ENCODE measurements at regions not wholly inside any gene's neighbourhood (a gene's known extent, or its start where the extent isn't known, plus 50 kb on each side); places are given as distances from the start of the nearest gene placed in this dataset.
"Not testable (repeated sequence)": the region's sequence is repeated elsewhere in the genome, so short reads cannot be mapped to it uniquely, and the experiment has no call there.

DNA sequence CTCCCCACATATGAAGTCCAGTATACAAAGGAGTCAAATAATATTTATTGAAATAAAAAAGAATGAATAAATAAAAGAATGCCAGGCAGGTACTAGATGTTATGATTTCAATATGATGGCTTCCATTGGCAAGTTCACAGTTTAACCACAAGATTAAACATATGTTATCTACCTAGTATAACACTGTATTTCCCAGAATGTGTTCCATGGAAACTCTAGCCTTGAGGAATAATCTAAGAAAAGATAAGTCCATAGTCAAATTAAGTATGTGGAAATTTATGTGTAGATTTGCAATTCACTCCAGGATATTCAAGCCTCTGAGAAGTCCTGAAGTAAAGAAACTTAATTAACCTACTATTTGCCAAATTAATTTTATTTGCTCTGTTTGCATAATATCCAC is 71.1 kb upstream of the FMNL2 start:
- no peak overlapping the region for H3K4me3 ChIP-seq (ENCODE audit: low read depth, low read length)
- no peak for DNase-seq (ENCODE audit: low read depth)
- TF ChIP-seq, protein P1, sequence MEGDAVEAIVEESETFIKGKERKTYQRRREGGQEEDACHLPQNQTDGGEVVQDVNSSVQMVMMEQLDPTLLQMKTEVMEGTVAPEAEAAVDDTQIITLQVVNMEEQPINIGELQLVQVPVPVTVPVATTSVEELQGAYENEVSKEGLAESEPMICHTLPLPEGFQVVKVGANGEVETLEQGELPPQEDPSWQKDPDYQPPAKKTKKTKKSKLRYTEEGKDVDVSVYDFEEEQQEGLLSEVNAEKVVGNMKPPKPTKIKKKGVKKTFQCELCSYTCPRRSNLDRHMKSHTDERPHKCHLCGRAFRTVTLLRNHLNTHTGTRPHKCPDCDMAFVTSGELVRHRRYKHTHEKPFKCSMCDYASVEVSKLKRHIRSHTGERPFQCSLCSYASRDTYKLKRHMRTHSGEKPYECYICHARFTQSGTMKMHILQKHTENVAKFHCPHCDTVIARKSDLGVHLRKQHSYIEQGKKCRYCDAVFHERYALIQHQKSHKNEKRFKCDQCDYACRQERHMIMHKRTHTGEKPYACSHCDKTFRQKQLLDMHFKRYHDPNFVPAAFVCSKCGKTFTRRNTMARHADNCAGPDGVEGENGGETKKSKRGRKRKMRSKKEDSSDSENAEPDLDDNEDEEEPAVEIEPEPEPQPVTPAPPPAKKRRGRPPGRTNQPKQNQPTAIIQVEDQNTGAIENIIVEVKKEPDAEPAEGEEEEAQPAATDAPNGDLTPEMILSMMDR (conservative IDR thresholded peaks at IDR 0.05; ENCODE audit: low read depth, low read length), result no peak

DNA sequence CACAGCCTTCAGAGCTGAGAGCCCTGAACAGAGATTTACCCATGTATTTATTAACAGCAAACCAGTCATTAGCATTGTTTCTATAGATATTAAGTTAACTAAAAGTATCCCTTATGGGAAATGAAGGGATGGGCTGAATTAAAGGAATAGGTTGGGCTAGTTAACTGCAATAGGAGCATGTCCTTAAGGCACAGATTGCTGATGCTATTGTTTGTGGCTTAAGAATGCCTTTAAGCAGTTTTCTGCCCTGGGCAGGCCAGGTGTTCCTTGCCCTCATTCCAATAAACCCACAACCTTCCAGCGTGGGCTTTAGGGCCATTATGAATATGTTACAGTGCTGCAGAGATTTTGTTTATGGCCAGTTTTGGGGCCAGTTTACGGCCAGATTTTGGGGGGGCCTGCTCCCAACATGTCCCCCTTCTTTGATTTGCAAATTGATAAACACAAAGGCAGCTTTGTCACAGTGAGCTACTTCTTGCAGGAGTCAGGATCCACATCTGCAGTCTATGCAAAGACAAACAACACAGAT is 61.2 kb upstream of the FMNL2 start:
- H3K4me3 ChIP-seq (ENCODE audit: low read depth, low read length), result not testable (repeated sequence)

DNA sequence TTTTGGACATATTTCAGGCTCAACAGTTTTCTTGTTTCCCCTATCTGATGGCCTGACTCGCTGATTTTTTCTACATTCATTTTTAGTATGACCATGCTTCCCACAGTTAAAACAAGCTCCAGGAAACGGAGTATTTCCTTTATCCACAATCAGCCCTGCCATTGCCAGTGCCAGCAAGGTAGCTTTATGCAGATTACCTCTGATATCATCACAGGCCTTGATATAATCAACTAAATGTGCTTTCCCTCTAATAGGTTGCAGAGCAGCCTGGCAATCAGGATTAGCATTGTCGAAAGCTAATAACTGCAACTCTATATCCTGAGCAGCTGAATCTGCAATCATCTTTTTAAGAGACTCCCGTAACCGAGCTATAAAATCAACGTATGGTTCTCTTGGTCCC is 57.1 kb upstream of the FMNL2 start:
- H3K4me3 ChIP-seq (ENCODE audit: low read depth, low read length); DNase-seq (ENCODE audit: low read depth): not testable (repeated sequence)

More for the DNA sequence above, 61.2 kb upstream of the FMNL2 start:
- not testable (repeated sequence) for DNase-seq (ENCODE audit: low read depth)

DNA sequence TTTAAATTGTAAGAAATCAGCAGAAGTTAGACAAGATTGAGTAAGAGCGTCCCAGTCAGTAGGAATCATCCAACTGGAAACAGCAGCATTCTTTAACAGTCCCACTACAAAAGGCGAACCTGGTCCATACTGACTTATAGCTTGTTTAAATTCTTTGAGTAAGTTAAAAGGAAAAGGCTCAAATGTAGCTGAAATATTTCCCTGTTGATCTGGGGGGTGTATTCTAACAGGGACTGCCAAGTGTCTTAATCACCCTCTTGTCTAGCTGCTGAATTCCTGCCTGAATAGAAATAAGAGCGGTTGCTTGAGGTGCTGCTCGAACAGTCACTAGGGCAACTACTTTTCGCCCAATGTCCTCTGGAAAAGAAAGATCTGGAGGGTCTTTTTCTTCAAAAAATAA is 56.4 kb upstream of the FMNL2 start:
- no peak for DNase-seq (ENCODE audit: low read depth)
- H3K4me3 ChIP-seq (ENCODE audit: low read depth, low read length), result no peak overlapping the region
- TF ChIP-seq, protein P1 (conservative IDR thresholded peaks at IDR 0.05; ENCODE audit: low read depth, low read length), result no peak

DNA sequence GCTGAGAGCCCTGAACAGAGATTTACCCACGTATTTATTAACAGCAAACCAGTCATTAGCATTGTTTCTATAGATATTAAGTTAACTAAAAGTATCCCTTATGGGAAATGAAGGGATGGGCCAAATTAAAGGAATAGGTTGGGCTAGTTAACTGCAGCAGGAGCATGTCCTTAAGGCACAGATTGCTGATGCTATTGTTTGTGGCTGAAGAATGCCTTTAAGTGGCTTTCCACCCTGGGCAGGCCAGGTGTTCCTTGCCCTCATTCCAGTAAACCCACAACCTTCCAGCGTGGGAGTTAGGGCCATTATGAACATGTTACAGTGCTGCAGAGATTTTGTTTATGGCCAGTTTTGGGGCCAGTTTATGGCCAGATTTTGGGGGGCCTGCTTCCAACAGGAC is 55.6 kb upstream of the FMNL2 start:
- H3K4me3 ChIP-seq (ENCODE audit: low read depth, low read length); DNase-seq (ENCODE audit: low read depth): not testable (repeated sequence)

DNA sequence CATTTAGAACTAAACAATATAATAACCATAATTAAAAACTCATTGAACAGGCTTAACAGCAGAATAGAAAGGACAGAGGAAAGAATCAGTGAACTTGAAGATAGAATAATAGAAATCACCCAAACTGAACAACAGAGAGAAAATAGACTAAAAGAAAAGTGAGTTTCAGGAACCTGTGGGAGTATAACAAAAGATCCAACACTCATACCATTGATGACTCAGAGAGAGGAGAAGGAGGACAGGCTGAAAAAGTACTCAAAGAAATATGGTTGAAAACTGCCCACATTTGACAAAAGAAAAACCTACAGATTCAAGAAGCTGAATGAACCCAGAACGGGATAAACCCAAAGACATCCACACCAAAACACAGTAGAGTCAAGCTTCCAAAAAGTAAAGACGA is 54.2 kb upstream of the FMNL2 start:
- H3K4me3 ChIP-seq (ENCODE audit: low read depth, low read length), result no peak overlapping the region
- DNase-seq (ENCODE audit: low read depth), result no peak
- TF ChIP-seq, protein P1 (conservative IDR thresholded peaks at IDR 0.05; ENCODE audit: low read depth, low read length), result no peak

DNA sequence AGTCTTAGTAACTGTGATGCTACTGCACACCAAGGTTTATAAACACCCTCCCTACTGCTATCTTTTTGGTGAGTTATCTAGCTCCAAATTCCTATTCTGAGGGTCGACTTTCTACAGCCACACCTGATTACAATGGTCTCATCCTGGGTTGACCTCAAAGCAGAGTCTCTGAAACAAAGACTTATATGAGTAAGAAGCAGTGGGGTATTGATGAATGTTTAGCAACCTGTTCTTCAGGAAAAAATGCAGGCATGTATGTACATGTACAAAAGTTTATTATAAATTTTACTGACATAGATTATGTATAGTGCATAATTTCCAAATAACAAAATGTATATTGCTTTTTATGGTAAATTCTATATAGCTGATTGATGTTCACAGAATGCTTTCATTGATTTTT is 51.6 kb upstream of the FMNL2 start:
- no peak overlapping the region for H3K4me3 ChIP-seq (ENCODE audit: low read depth, low read length)
- TF ChIP-seq, protein P1 (conservative IDR thresholded peaks at IDR 0.05; ENCODE audit: low read depth, low read length), result no peak
- DNase-seq (ENCODE audit: low read depth), result no peak

DNA sequence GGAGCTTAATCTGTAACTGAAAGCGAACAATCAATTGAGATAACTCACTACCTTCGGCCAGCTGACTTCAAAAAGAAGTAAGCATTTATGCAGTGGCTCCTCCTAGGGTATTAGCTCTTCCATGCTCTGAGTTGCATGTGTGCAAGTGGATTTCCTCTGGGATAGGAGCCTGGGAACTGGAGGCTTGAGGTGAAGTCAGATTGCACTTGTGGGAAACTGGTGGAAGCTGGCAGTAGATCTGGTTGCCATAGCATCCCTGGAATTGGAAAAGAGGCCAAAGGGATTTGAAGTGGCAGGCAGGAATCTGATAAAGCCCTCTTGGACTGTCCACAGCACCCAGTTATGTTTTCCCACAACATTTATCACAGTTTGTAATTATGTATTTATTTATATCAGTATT is 50.6 kb upstream of the FMNL2 start:
- DNase-seq (ENCODE audit: low read depth), result no peak
- TF ChIP-seq, protein P1 (conservative IDR thresholded peaks at IDR 0.05; ENCODE audit: low read depth, low read length), result no peak
- no peak overlapping the region for H3K4me3 ChIP-seq (ENCODE audit: low read depth, low read length)

Measured in choroid plexus epithelial cell (primary cell).